H9 (cell line): ENCODE measurements at regions not wholly inside any gene's neighbourhood (a gene's known extent, or its start where the extent isn't known, plus 50 kb on each side); places are given as distances from the start of the nearest gene placed in this dataset.

Source experiments
- DNase-seq: peaks from one replicate; pipeline ENCODE4 v3.0.0-alpha.2; 2017
- H2AFZ ChIP-seq: one replicate; pipeline ENCODE4 v1.6.1; 2013; ENCODE audit warnings: mild to moderate bottlenecking, low read length, control low read depth, moderate library complexity
- H2AK5ac ChIP-seq: 2 replicates; pipeline ENCODE4 v1.6.1; 2013; ENCODE audit warnings: low read length, control low read depth, mixed read lengths; ENCODE audit not compliant: insufficient read length
- H2BK120ac ChIP-seq: one replicate; pipeline ENCODE4 v1.6.1; 2013; ENCODE audit warnings: low read depth, mild to moderate bottlenecking, low read length, control low read depth, inconsistent platforms; ENCODE audit not compliant: poor library complexity, severe bottlenecking
- H2BK12ac ChIP-seq: 2 replicates; pipeline ENCODE4 v1.6.1; 2013; ENCODE audit warnings: low read length, control low read depth, mixed read lengths, low read depth; ENCODE audit not compliant: insufficient read length
- H2BK15ac ChIP-seq: 2 replicates; pipeline ENCODE4 v1.6.1; 2013; ENCODE audit warnings: low read depth, low read length, control low read depth
- H2BK20ac ChIP-seq: one replicate; pipeline ENCODE4 v1.6.1; 2013; ENCODE audit warnings: low read depth, mild to moderate bottlenecking, low read length, control low read depth, inconsistent platforms; ENCODE audit not compliant: poor library complexity, severe bottlenecking
- H2BK5ac ChIP-seq: 2 replicates; pipeline ENCODE4 v1.6.1; 2013; ENCODE audit warnings: low read length, control low read depth, mixed read lengths; ENCODE audit not compliant: insufficient read length
- H3K14ac ChIP-seq: 2 replicates; pipeline ENCODE4 v1.6.1; 2013; ENCODE audit warnings: low read length, control low read depth; ENCODE audit not compliant: insufficient read depth
- H3K18ac ChIP-seq: 2 replicates; pipeline ENCODE4 v1.6.1; 2013; ENCODE audit warnings: low read depth, mild to moderate bottlenecking, mixed read lengths, low read length, control low read depth; ENCODE audit not compliant: insufficient read length
- H3K23ac ChIP-seq: 2 replicates; pipeline ENCODE4 v1.6.1; 2013; ENCODE audit warnings: low read length, control low read depth, mixed read lengths, low read depth; ENCODE audit not compliant: insufficient read length
- H3K23me2 ChIP-seq: 2 replicates; pipeline ENCODE4 v1.6.1; 2013; ENCODE audit warnings: low read depth, mild to moderate bottlenecking, mixed read lengths, low read length, control low read depth; ENCODE audit not compliant: insufficient read length, poor library complexity, severe bottlenecking
- H3K27ac ChIP-seq: 2 replicates; pipeline ENCODE4 v1.5.1; 2013; ENCODE audit warnings: low read length, control low read depth, mixed read lengths, low read depth; ENCODE audit not compliant: insufficient read length
- H3K27me3 ChIP-seq: 2 replicates; pipeline ENCODE4 v1.6.1; 2013; ENCODE audit warnings: low read length, control low read depth, inconsistent platforms; ENCODE audit not compliant: insufficient read depth
- H3K4ac ChIP-seq: 2 replicates; pipeline ENCODE4 v1.6.1; 2013; ENCODE audit warnings: low read depth, mild to moderate bottlenecking, control low read depth, inconsistent platforms, low read length, moderate library complexity
- H3K4me1 ChIP-seq: 2 replicates; pipeline ENCODE4 v1.6.1; 2013; ENCODE audit warnings: low read length, control low read depth, inconsistent platforms; ENCODE audit not compliant: insufficient read depth
- H3K4me2 ChIP-seq: 2 replicates; pipeline ENCODE4 v1.6.1; 2013; ENCODE audit warnings: low read length, control low read depth, mixed read lengths; ENCODE audit not compliant: insufficient read length, insufficient read depth
- H3K56ac ChIP-seq: 2 replicates; pipeline ENCODE4 v1.6.1; 2013; ENCODE audit warnings: low read depth, mild to moderate bottlenecking, mixed read lengths, low read length, control low read depth; ENCODE audit not compliant: insufficient read length
- H3K79me1 ChIP-seq: 2 replicates; pipeline ENCODE4 v1.6.1; 2013; ENCODE audit warnings: low read depth, mild to moderate bottlenecking, moderate library complexity, low read length, control low read depth, inconsistent platforms; ENCODE audit not compliant: insufficient read depth, poor library complexity, severe bottlenecking
- H3K79me2 ChIP-seq: 2 replicates; pipeline ENCODE4 v1.6.1; 2013; ENCODE audit warnings: low read length, control low read depth, inconsistent platforms; ENCODE audit not compliant: insufficient read depth
- H3K9ac ChIP-seq: 2 replicates; pipeline ENCODE4 v1.6.1; 2013; ENCODE audit warnings: low read length, control low read depth, mixed read lengths; ENCODE audit not compliant: insufficient read length; ENCODE audit errors: extremely low read depth
- H3K9me3 ChIP-seq: one replicate; pipeline ENCODE4 v1.6.1; 2013; ENCODE audit warnings: low read depth, low read length, inconsistent platforms; ENCODE audit not compliant: control insufficient read depth
- H3T11ph ChIP-seq: one replicate; pipeline ENCODE4 v1.6.1; 2013; ENCODE audit warnings: mild to moderate bottlenecking, low read length, control low read depth, inconsistent platforms
- H4K20me1 ChIP-seq: one replicate; pipeline ENCODE4 v1.6.1; 2013; ENCODE audit not compliant: control insufficient read depth, insufficient read length, insufficient read depth
- H4K5ac ChIP-seq: 2 replicates; pipeline ENCODE4 v1.6.1; 2013; ENCODE audit warnings: low read depth, mild to moderate bottlenecking, mixed read lengths, low read length, control low read depth; ENCODE audit not compliant: insufficient read length
- H4K8ac ChIP-seq: replicated peaks from 2 replicates; pipeline ENCODE4 v1.6.1; 2013; ENCODE audit warnings: low read length, control low read depth, mixed read lengths, low read depth; ENCODE audit not compliant: insufficient read length
- H4K91ac ChIP-seq: 2 replicates; pipeline ENCODE4 v1.6.1; 2013; ENCODE audit warnings: low read depth, mild to moderate bottlenecking, moderate library complexity, mixed read lengths, low read length, control low read depth; ENCODE audit not compliant: insufficient read length
- H3K27ac Mint-ChIP-seq, 3 experiments: 2 replicates in 2 of 3; 3 replicates in 1 of 3; pipeline ENCODE4 v1.8.0; 2020 to 2021; ENCODE audit warnings: mixed read lengths in 3 of 3, mild to moderate bottlenecking in 1 of 3, moderate library complexity in 1 of 3
- H3K27me3 Mint-ChIP-seq: 2 replicates; pipeline ENCODE4 v1.8.0; 2021; ENCODE audit warnings: low read depth, mild to moderate bottlenecking, moderate library complexity, mixed read lengths
- H3K36me3 Mint-ChIP-seq, 3 experiments: 2 replicates in 2 of 3; 3 replicates in 1 of 3; pipeline ENCODE4 v1.8.0; 2020 to 2021; ENCODE audit warnings: low read depth in 3 of 3, mixed read lengths in 3 of 3; ENCODE audit not compliant: insufficient read depth in 1 of 3
- H3K4me1 Mint-ChIP-seq, 2 experiments: 2 replicates each; pipeline ENCODE4 v1.8.0; 2020; ENCODE audit warnings: mixed read lengths in 2 of 2
- H3K4me3 Mint-ChIP-seq, 2 experiments: 2 replicates in 1 of 2; 3 replicates in 1 of 2; pipeline ENCODE4 v1.8.0; 2020 to 2021; ENCODE audit warnings: mild to moderate bottlenecking in 2 of 2, mixed read lengths in 2 of 2, moderate library complexity in 1 of 2
- H3K9me3 Mint-ChIP-seq, 2 experiments: 2 replicates in 1 of 2; 3 replicates in 1 of 2; pipeline ENCODE4 v1.8.0; 2020; ENCODE audit warnings: mild to moderate bottlenecking in 2 of 2, mixed read lengths in 2 of 2, moderate library complexity in 1 of 2
- WGBS: extraction: QIAGEN DNeasy Blood & Tissue Kit; methylation state at CpG from one replicate; pipeline ENCODE4 v1.1.7; 2013; ENCODE audit warnings: missing lambda C conversion rate, low lambda C conversion rate, mixed read lengths; ENCODE audit not compliant: insufficient read length; ENCODE audit errors: extremely low coverage; 5-methylcytosine and 5-hydroxymethylcytosine counted together
- TF ChIP-seq, protein P1 (sequence below): fragments of 200-600 bp; sonication (generic); conservative IDR thresholded peaks from 3 replicates; pipeline ENCODE4 v1.8.0; 2021; ENCODE audit warnings: antibody characterized with exemption, mild to moderate bottlenecking

DNA sequence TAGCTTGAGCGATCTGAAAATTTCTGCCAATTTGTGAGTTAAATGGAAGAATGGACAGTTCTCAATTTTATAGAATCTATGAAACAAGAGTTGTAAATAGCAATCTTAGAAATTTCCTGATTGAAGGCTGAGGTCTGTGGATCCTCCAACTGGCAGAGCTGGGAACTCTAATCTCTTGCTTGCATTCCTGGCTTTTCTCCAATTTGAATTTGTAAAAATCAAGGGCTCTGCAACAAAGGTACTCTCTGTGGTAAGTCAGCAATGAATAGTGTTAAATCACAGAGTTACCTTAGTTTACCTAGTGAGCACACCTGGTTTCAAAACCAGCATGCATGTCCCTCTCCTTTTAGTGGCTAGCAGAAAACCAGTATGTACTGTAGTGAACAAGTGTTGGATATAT lies 1070.5 kb downstream of the TDRD15 start:
- Mint-ChIP-seq H3K27ac (peak overlapping the region in 1 of 3 experiments; percentile 54; a peak in 1 of 7 replicates), H3K27me3 (no peaks in the 10 kb centered on the region; the same call in 1 of the 2 replicates), H3K4me1 (peaks cover 28 to 32% of the 10 kb centered on the region in 2 experiments), H3K4me3 (no peak overlapping the region), H3K9me3 (peaks cover 0 to 3% of the 10 kb centered on the region in 2 experiments; a peak in 1 of 5 replicates), H3K36me3 (no peaks in the 10 kb centered on the region; a peak in 1 of 7 replicates)
- no peak overlapping the region for H2BK20ac ChIP-seq
- H3K56ac ChIP-seq = no peak overlapping the region
- DNase-seq = no peak
- H3K79me1 ChIP-seq = no peaks in the 10 kb centered on the region
- H3K23me2 ChIP-seq = no peaks in the 10 kb centered on the region
- H3K23ac ChIP-seq = no peak overlapping the region
- no CpG with 5 or more reads among the region's 1 CpG for WGBS
- H4K91ac ChIP-seq = no peak overlapping the region
- H4K8ac ChIP-seq = no peak overlapping the region
- H3K4me1 ChIP-seq = no peaks in the 10 kb centered on the region
- no peak overlapping the region for H3K27ac ChIP-seq
- no peak overlapping the region for H2AK5ac ChIP-seq
- H2BK5ac ChIP-seq = no peak overlapping the region
- H3K4me2 ChIP-seq = no peak overlapping the region
- H3K4ac ChIP-seq = no peak overlapping the region
- no peak overlapping the region for H3K18ac ChIP-seq
- no peaks in the 10 kb centered on the region for H3K9me3 ChIP-seq
- H2BK120ac ChIP-seq = no peak overlapping the region
- H4K20me1 ChIP-seq = no peaks in the 10 kb centered on the region
- H3K27me3 ChIP-seq = no peaks in the 10 kb centered on the region
- H2AFZ ChIP-seq = no peak overlapping the region
- no peak overlapping the region for H2BK12ac ChIP-seq
- H3K79me2 ChIP-seq = no peaks in the 10 kb centered on the region
- no peak overlapping the region for H3K9ac ChIP-seq
- no peak overlapping the region for H3T11ph ChIP-seq
- no peak overlapping the region for H2BK15ac ChIP-seq
- TF ChIP-seq, protein P1, sequence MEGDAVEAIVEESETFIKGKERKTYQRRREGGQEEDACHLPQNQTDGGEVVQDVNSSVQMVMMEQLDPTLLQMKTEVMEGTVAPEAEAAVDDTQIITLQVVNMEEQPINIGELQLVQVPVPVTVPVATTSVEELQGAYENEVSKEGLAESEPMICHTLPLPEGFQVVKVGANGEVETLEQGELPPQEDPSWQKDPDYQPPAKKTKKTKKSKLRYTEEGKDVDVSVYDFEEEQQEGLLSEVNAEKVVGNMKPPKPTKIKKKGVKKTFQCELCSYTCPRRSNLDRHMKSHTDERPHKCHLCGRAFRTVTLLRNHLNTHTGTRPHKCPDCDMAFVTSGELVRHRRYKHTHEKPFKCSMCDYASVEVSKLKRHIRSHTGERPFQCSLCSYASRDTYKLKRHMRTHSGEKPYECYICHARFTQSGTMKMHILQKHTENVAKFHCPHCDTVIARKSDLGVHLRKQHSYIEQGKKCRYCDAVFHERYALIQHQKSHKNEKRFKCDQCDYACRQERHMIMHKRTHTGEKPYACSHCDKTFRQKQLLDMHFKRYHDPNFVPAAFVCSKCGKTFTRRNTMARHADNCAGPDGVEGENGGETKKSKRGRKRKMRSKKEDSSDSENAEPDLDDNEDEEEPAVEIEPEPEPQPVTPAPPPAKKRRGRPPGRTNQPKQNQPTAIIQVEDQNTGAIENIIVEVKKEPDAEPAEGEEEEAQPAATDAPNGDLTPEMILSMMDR = no peak
- no peak overlapping the region for H3K14ac ChIP-seq
- no peak overlapping the region for H4K5ac ChIP-seq
